ENCODE measurements at regions not wholly inside any gene's neighbourhood (a gene's known extent, or its start where the extent isn't known, plus 50 kb on each side); places are given as distances from the start of the nearest gene placed in this dataset.
"Not testable (repeated sequence)": the region's sequence is repeated elsewhere in the genome, so short reads cannot be mapped to it uniquely, and the experiment has no call there.

DNA sequence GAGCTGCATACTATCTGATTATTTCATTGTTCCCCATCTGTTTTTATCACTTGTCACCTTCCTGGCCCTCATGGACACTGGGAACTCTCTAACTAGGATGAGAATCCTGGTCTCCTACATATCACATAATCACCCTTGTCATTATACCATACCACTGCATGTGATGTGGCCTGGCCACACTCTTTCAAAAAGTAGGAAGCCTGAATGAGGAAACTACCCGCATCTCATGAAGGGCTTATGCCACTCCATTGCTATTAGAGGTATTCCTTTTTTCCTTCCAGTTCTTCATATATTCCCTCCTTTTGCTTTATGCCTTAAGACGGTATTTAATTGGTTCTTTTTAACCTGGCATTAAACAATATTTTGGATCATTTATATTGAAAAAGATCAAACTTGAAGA lies 1341.4 kb upstream of the NUDT12 start:
- ATAC-seq (no peak), DNase-seq (no peak)
- intact Hi-C loops (cut with DNase I; ENCODE audit: low total_unique reads) (no loop called here), in situ Hi-C loops (cut with MboI; ENCODE audit: low sequenced_read_pairs in 4 of 4) (no loop called here)
- H3K36me3 ChIP-seq = no peaks in the 10 kb centered on the region
- H3K27me3 ChIP-seq = no peaks in the 10 kb centered on the region
- no peak overlapping the region for H3K27ac ChIP-seq
- H3K9me3 ChIP-seq = no peaks in the 10 kb centered on the region
- no peaks in the 10 kb centered on the region for H3K4me1 ChIP-seq
- TF ChIP-seq, protein P1, sequence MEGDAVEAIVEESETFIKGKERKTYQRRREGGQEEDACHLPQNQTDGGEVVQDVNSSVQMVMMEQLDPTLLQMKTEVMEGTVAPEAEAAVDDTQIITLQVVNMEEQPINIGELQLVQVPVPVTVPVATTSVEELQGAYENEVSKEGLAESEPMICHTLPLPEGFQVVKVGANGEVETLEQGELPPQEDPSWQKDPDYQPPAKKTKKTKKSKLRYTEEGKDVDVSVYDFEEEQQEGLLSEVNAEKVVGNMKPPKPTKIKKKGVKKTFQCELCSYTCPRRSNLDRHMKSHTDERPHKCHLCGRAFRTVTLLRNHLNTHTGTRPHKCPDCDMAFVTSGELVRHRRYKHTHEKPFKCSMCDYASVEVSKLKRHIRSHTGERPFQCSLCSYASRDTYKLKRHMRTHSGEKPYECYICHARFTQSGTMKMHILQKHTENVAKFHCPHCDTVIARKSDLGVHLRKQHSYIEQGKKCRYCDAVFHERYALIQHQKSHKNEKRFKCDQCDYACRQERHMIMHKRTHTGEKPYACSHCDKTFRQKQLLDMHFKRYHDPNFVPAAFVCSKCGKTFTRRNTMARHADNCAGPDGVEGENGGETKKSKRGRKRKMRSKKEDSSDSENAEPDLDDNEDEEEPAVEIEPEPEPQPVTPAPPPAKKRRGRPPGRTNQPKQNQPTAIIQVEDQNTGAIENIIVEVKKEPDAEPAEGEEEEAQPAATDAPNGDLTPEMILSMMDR (IDR thresholded peaks at IDR 0.05 in 4 of 5, conservative IDR thresholded peaks at IDR 0.05 in 1 of 5) = no peak
- H3K4me3 ChIP-seq = no peak overlapping the region

DNA sequence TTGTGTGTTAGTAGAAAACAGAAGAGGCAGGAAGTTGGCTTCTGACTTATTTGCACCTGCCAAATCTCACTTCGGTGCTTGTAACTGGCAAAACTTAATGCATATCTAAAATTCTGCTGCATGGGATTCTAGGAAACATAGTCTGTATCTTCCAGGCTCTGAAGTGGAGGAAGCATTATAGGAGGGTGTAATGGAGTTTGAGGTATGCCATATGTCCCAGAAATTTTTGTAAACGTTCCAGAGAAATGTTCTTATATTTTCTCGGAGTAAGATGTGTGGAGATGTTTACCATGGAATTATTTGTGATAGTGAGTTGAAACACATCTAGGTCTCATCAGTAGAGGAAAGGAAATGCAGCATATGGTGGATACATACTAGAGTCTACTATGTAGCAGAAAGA lies 1329.0 kb upstream of the NUDT12 start:
- in situ Hi-C loops (cut with MboI; ENCODE audit: low sequenced_read_pairs in 4 of 4) = no loop called here
- intact Hi-C loops (cut with DNase I; ENCODE audit: low total_unique reads) = no loop called here

DNA sequence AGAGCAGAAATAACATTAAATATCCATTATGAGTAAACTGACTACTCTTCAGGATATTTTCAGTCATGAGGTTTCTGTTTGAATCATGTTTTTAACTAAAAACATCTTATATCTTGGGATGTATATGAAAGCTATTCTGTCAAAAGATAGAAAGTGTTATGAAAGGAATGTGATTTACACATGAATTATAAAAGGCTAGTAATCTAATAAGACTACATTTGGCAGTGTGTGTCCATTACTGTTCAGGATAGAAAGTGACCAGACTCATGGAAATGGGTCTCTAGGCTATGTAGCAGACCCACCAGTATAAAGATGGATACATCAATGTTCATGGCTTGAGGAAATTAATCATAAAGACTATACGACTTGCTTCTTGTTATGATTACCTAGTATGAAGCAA lies 1328.2 kb upstream of the NUDT12 start:
- DNase-seq = no peak
- in situ Hi-C loops (cut with MboI; ENCODE audit: low sequenced_read_pairs in 4 of 4) (no loop called here), intact Hi-C loops (cut with DNase I; ENCODE audit: low total_unique reads) (no loop called here)
- no peak overlapping the region for H3K27ac ChIP-seq
- no peaks in the 10 kb centered on the region for H3K27me3 ChIP-seq
- no peaks in the 10 kb centered on the region for H3K9me3 ChIP-seq
- no peaks in the 10 kb centered on the region for H3K4me1 ChIP-seq
- H3K4me3 ChIP-seq = no peak overlapping the region
- H3K36me3 ChIP-seq = no peaks in the 10 kb centered on the region
- ATAC-seq = no peak
- TF ChIP-seq POLR2A (IDR thresholded peaks at IDR 0.05) = no peak
- TF ChIP-seq, protein P1 (IDR thresholded peaks at IDR 0.05 in 4 of 5, conservative IDR thresholded peaks at IDR 0.05 in 1 of 5) = no peak

More for the DNA sequence above, 1329.0 kb upstream of the NUDT12 start:
- DNase-seq = no peak
- H3K9me3 ChIP-seq = no peaks in the 10 kb centered on the region
- TF ChIP-seq POLR2A (IDR thresholded peaks at IDR 0.05) = no peak
- TF ChIP-seq, protein P1 (IDR thresholded peaks at IDR 0.05 in 4 of 5, conservative IDR thresholded peaks at IDR 0.05 in 1 of 5) = no peak
- no peaks in the 10 kb centered on the region for H3K27me3 ChIP-seq
- no peaks in the 10 kb centered on the region for H3K36me3 ChIP-seq
- no peak overlapping the region for H3K27ac ChIP-seq
- H3K4me1 ChIP-seq = no peaks in the 10 kb centered on the region
- ATAC-seq = no peak
- no peak overlapping the region for H3K4me3 ChIP-seq

DNA sequence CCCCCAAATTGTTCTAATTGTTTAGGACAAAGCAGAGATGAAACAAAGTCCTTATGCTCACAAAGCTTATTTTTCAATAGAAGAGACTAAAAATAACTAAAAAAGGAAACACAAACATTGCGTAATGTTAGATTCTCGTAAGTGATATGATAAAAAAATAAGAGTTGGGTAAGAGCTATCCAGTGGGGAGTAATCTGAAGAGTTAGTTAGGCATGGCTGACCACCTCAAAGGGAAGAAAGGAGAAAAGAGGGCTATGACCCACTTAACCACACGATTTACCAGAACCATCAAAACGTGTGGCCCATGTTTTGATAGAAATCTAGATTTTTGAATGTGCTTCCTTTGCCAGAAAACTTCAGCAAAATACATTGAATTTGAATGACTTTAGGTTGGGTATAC lies 1296.8 kb upstream of the NUDT12 start:
- TF ChIP-seq, protein P1 (IDR thresholded peaks at IDR 0.05 in 4 of 5, conservative IDR thresholded peaks at IDR 0.05 in 1 of 5) = no peak
- no peak for TF ChIP-seq POLR2A (IDR thresholded peaks at IDR 0.05)
- H3K27me3 ChIP-seq = no peaks in the 10 kb centered on the region
- ATAC-seq = no peak

DNA sequence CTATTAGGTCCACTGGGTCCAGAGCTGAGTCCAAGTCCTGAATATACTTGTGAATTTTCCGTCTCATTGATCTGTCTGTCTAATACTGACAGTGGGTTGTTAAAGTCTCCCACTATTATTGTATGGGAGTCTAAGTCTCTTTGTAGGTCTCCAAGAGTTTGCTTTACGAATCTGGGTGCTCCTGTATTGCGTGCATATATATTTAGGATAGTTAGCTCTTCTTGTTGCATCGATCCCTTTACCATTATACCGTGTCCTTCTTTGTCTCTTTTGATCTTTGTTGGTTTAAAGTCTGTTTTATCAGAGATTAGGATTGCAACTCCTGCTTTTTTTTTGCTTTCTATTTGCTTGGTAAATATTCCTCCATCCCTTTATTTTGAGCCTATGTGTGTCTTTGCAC lies 1289.5 kb upstream of the NUDT12 start:
- H3K36me3 ChIP-seq; H3K27ac ChIP-seq; DNase-seq; ATAC-seq; H3K9me3 ChIP-seq; H3K4me3 ChIP-seq; H3K4me1 ChIP-seq; H3K27me3 ChIP-seq; intact Hi-C loops (cut with DNase I; ENCODE audit: low total_unique reads); in situ Hi-C loops (cut with MboI; ENCODE audit: low sequenced_read_pairs in 4 of 4): not testable (repeated sequence)

More for the DNA sequence above, 1296.8 kb upstream of the NUDT12 start:
- DNase-seq = no peak
- Histone ChIP-seq H3K36me3 (no peaks in the 10 kb centered on the region), H3K9me3 (no peaks in the 10 kb centered on the region), H3K4me1 (no peaks in the 10 kb centered on the region), H3K27ac (no peak overlapping the region), H3K4me3 (no peak overlapping the region)
- intact Hi-C loops (cut with DNase I; ENCODE audit: low total_unique reads) (no loop called here), in situ Hi-C loops (cut with MboI; ENCODE audit: low sequenced_read_pairs in 4 of 4) (no loop called here)
